ENCODE measurements at regions not wholly inside any gene's neighbourhood (a gene's known extent, or its start where the extent isn't known, plus 50 kb on each side); places are given as distances from the start of the nearest gene placed in this dataset.

DNA sequence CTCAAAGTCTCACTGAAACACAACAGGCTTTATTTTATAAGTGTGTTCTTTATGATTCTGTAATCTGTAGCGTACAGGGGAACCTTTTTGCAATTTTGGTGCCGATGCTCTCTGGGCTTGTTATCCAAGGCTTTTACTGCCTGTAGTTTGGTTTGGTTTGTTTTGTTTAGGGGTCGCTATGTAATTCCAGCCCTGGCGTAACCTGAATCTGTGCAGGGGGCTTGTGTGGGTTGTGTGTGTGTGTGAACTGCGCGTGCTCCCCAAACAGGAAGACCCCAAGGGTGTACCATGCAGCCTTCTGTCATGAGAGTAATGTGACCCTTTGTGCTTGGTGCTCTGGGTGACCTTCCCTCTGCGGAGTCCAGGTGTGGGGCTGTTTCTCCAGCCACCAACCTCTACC, 92.1 kb upstream of the CLDN14 start:
- Histone ChIP-seq H3K4me3 (ENCODE audit: low read depth, low read length, poor library complexity, severe bottlenecking) (no peak overlapping the region), H3K4me1 (ENCODE audit: insufficient read depth, low read length, poor library complexity, severe bottlenecking) (peaks cover 16% of the 10 kb centered on the region), H3K9me3 (ENCODE audit: low read depth, low read length, poor library complexity, severe bottlenecking) (peaks cover 3% of the 10 kb centered on the region), H3K27me3 (replicated peaks; ENCODE audit: insufficient read depth, low read depth, low read length, poor library complexity) (no peaks in the 10 kb centered on the region), H3K36me3 (ENCODE audit: insufficient read depth, low read length, poor library complexity, severe bottlenecking) (no peaks in the 10 kb centered on the region), H3K27ac (ENCODE audit: low read depth, low read length, poor library complexity, severe bottlenecking) (no peak overlapping the region)
- CTCF ChIA-PET, result no interaction called here
- POLR2A ChIA-PET (ENCODE audit: low non-redundant PET), result no interaction called here
- TF ChIP-seq, protein P1, sequence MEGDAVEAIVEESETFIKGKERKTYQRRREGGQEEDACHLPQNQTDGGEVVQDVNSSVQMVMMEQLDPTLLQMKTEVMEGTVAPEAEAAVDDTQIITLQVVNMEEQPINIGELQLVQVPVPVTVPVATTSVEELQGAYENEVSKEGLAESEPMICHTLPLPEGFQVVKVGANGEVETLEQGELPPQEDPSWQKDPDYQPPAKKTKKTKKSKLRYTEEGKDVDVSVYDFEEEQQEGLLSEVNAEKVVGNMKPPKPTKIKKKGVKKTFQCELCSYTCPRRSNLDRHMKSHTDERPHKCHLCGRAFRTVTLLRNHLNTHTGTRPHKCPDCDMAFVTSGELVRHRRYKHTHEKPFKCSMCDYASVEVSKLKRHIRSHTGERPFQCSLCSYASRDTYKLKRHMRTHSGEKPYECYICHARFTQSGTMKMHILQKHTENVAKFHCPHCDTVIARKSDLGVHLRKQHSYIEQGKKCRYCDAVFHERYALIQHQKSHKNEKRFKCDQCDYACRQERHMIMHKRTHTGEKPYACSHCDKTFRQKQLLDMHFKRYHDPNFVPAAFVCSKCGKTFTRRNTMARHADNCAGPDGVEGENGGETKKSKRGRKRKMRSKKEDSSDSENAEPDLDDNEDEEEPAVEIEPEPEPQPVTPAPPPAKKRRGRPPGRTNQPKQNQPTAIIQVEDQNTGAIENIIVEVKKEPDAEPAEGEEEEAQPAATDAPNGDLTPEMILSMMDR (conservative IDR thresholded peaks at IDR 0.05; ENCODE audit: low read depth, low read length), result no peak
- TF ChIP-seq EZH2 (IDR thresholded peaks at IDR 0.05; ENCODE audit: borderline replicate concordance, low read depth, low read length, poor library complexity, severe bottlenecking), result no peak
- intact Hi-C loops (cut with micrococcal nuclease; ENCODE audit: unreplicated experiment), result no loop called here
- BruUV-seq (replicated peaks), result no TSS peak
- no peak for DNase-seq (ENCODE audit: low spot score)

DNA sequence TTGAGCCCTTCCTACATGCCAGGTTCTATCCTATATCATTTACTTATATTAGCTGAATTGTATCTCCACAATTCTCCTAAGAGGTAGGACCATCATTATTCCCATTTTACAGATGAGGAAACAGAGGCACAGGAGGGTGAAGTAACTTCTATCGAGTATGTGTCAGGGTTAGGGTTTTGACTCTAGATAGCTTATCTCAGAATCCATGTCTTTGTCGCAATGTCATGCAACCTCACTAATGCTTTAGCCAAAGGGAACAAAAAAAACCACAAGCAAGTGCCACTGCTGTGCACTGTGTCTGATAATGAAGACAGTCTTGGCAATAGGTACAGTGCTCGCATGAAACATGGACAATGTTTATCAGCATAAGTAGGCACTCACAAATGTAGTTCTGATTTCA, 95.4 kb upstream of the CLDN14 start:
- no peaks in the 10 kb centered on the region for H3K36me3 ChIP-seq (ENCODE audit: insufficient read depth, low read length, poor library complexity, severe bottlenecking)
- H3K4me1 ChIP-seq (ENCODE audit: insufficient read depth, low read length, poor library complexity, severe bottlenecking), result peaks cover 8% of the 10 kb centered on the region
- H3K27ac ChIP-seq (ENCODE audit: low read depth, low read length, poor library complexity, severe bottlenecking), result no peak overlapping the region
- no peak overlapping the region for H3K4me3 ChIP-seq (ENCODE audit: low read depth, low read length, poor library complexity, severe bottlenecking)
- peaks cover 3% of the 10 kb centered on the region for H3K9me3 ChIP-seq (ENCODE audit: low read depth, low read length, poor library complexity, severe bottlenecking)
- no peaks in the 10 kb centered on the region for H3K27me3 ChIP-seq (replicated peaks; ENCODE audit: insufficient read depth, low read depth, low read length, poor library complexity)
- no peak for DNase-seq (ENCODE audit: low spot score)
- BruUV-seq (replicated peaks), result no TSS peak
- ChIA-PET CTCF (no interaction called here), POLR2A (ENCODE audit: low non-redundant PET) (interaction anchor here (0.6 kb wide), 1 partner anchor 1041 kb away, joined by 3 read pairs; no protein-coding TSS in a partner anchor)
- no peak for TF ChIP-seq EZH2 (IDR thresholded peaks at IDR 0.05; ENCODE audit: borderline replicate concordance, low read depth, low read length, poor library complexity, severe bottlenecking)
- TF ChIP-seq, protein P1 (conservative IDR thresholded peaks at IDR 0.05; ENCODE audit: low read depth, low read length), result no peak
- intact Hi-C loops (cut with micrococcal nuclease; ENCODE audit: unreplicated experiment), result no loop called here

DNA sequence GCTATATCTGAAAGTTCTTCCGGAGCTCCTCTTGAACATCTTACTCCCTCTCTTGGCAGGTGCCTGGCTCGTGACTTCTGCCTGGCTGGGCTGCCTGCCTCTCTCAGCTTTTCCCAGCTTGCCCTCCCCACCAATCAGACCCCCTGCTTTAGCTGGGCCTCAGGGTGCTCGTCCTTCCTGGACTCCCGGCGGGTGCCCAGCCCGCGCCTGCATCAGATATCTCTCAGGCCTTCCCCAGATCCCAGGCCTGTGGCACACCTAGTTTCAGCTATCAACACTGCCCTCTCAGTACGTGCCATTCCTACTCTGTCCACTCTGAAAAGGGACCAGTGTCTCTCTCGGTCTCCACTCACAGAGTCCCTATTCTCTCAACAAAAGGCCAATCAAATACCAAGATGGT, 96.5 kb upstream of the CLDN14 start:
- POLR2A ChIA-PET (ENCODE audit: low non-redundant PET), result no interaction called here
- H3K9me3 ChIP-seq (ENCODE audit: low read depth, low read length, poor library complexity, severe bottlenecking), result peaks cover 3% of the 10 kb centered on the region
- peaks cover 8% of the 10 kb centered on the region for H3K4me1 ChIP-seq (ENCODE audit: insufficient read depth, low read length, poor library complexity, severe bottlenecking)
- no peak overlapping the region for H3K27ac ChIP-seq (ENCODE audit: low read depth, low read length, poor library complexity, severe bottlenecking)
- no peaks in the 10 kb centered on the region for H3K36me3 ChIP-seq (ENCODE audit: insufficient read depth, low read length, poor library complexity, severe bottlenecking)
- H3K27me3 ChIP-seq (replicated peaks; ENCODE audit: insufficient read depth, low read depth, low read length, poor library complexity), result no peaks in the 10 kb centered on the region
- TF ChIP-seq EZH2 (IDR thresholded peaks at IDR 0.05; ENCODE audit: borderline replicate concordance, low read depth, low read length, poor library complexity, severe bottlenecking), result no peak
- TF ChIP-seq, protein P1 (conservative IDR thresholded peaks at IDR 0.05; ENCODE audit: low read depth, low read length), result no peak
- CTCF ChIA-PET, result no interaction called here
- intact Hi-C loops (cut with micrococcal nuclease; ENCODE audit: unreplicated experiment), result no loop called here
- no peak overlapping the region for H3K4me3 ChIP-seq (ENCODE audit: low read depth, low read length, poor library complexity, severe bottlenecking)
- DNase-seq (ENCODE audit: low spot score), result no peak
- no TSS peak for BruUV-seq (replicated peaks)

Measured in A673 (cell line).